Activated CD8-positive, alpha-beta T cell treated with anti-CD3 and anti-CD28 coated beads for 36 hours (primary cell): ENCODE measurements at regions not wholly inside any gene's neighbourhood (a gene's known extent, or its start where the extent isn't known, plus 50 kb on each side); places are given as distances from the start of the nearest gene placed in this dataset.

ENCODE experiments used
- ATAC-seq: fragments of 200-7000 bp; cut with Tn5 transposase; one replicate; pipeline ENCODE4 v1.10.0; 2021; ENCODE audit warnings: mild to moderate bottlenecking, moderate library complexity
- CTCF ChIA-PET: fragments of 350-600 bp; sonication (Branson Sonifier 250); formaldehyde crosslinking; loops from one replicate; lab custom pipeline; 2021; ENCODE audit warnings: antibody characterized with exemption; lab: Charles Lee
- POLR2A ChIA-PET: fragments of 350-600 bp; sonication (Branson Sonifier 250); formaldehyde crosslinking; loops from one replicate; lab custom pipeline; 2021; ENCODE audit warnings: antibody characterized with exemption; lab: Charles Lee
- DNase-seq: peaks from one replicate; pipeline ENCODE4 v3.0.0-alpha.2; 2020
- H3K27ac Mint-ChIP-seq: one replicate; pipeline ENCODE4 v1.8.0; 2021; ENCODE audit warnings: mild to moderate bottlenecking, mixed read lengths
- H3K27me3 Mint-ChIP-seq: one replicate; pipeline ENCODE4 v1.8.0; 2021; ENCODE audit warnings: mixed read lengths
- H3K36me3 Mint-ChIP-seq: one replicate; pipeline ENCODE4 v1.8.0; 2021; ENCODE audit warnings: low read depth, mixed read lengths
- H3K4me1 Mint-ChIP-seq: one replicate; pipeline ENCODE4 v1.8.0; 2021; ENCODE audit warnings: low read depth, mixed read lengths
- H3K4me3 Mint-ChIP-seq: one replicate; pipeline ENCODE4 v1.8.0; 2021; ENCODE audit warnings: mild to moderate bottlenecking, moderate library complexity, mixed read lengths
- H3K9me3 Mint-ChIP-seq: one replicate; pipeline ENCODE4 v1.8.0; 2021; ENCODE audit warnings: mixed read lengths
- intact Hi-C: fragments of 100-400 bp; cut with micrococcal nuclease; formaldehyde crosslinking; loops from one replicate; pipeline ENCODE4 v1.10.0; 2022
- TF ChIP-seq, protein P1 (sequence below): fragments of 200-600 bp; IDR thresholded peaks from one replicate; pipeline ENCODE4 v1.8.0; 2022; ENCODE audit warnings: antibody characterized with exemption, mild to moderate bottlenecking

GRCh38 chr4:57460967-57461366, 350.8 kb upstream of the IGFBP7 start:
- Mint-ChIP-seq H3K27me3 (peaks cover 2% of the 10 kb centered on the region), H3K4me3 (no peak overlapping the region), H3K27ac (no peak overlapping the region), H3K36me3 (no peaks in the 10 kb centered on the region), H3K9me3 (peaks cover 8% of the 10 kb centered on the region), H3K4me1 (no peaks in the 10 kb centered on the region)
- no peak for ATAC-seq
- TF ChIP-seq, protein P1, sequence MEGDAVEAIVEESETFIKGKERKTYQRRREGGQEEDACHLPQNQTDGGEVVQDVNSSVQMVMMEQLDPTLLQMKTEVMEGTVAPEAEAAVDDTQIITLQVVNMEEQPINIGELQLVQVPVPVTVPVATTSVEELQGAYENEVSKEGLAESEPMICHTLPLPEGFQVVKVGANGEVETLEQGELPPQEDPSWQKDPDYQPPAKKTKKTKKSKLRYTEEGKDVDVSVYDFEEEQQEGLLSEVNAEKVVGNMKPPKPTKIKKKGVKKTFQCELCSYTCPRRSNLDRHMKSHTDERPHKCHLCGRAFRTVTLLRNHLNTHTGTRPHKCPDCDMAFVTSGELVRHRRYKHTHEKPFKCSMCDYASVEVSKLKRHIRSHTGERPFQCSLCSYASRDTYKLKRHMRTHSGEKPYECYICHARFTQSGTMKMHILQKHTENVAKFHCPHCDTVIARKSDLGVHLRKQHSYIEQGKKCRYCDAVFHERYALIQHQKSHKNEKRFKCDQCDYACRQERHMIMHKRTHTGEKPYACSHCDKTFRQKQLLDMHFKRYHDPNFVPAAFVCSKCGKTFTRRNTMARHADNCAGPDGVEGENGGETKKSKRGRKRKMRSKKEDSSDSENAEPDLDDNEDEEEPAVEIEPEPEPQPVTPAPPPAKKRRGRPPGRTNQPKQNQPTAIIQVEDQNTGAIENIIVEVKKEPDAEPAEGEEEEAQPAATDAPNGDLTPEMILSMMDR, result no peak
- DNase-seq, result no peak
- intact Hi-C loops, result no loop called here
- ChIA-PET CTCF (interaction anchor here (2.2 kb wide), 1 partner anchor 298 kb away, joined by 5 read pairs; no protein-coding TSS in a partner anchor), POLR2A (no interaction called here)

- no peak overlapping the region for H3K4me3 Mint-ChIP-seq
- ChIA-PET POLR2A (no interaction called here), CTCF (no interaction called here)
- DNase-seq (no peak), ATAC-seq (no peak)
- no peaks in the 10 kb centered on the region for H3K4me1 Mint-ChIP-seq
- H3K27ac Mint-ChIP-seq, result no peak overlapping the region
- TF ChIP-seq, protein P1, result no peak
- intact Hi-C loops, result no loop called here
- no peaks in the 10 kb centered on the region for H3K36me3 Mint-ChIP-seq
- no peaks in the 10 kb centered on the region for H3K27me3 Mint-ChIP-seq
- H3K9me3 Mint-ChIP-seq, result peaks cover 7% of the 10 kb centered on the region
These were observed 338.7 kb upstream of the IGFBP7 start for GRCh38 chr4:57448901-57449300.

- H3K9me3 Mint-ChIP-seq, result peaks cover 7% of the 10 kb centered on the region
- ChIA-PET POLR2A (no interaction called here), CTCF (no interaction called here)
- H3K36me3 Mint-ChIP-seq, result no peaks in the 10 kb centered on the region
- no peak overlapping the region for H3K27ac Mint-ChIP-seq
- no peak for DNase-seq
- TF ChIP-seq, protein P1, result no peak
- intact Hi-C loops, result no loop called here
- H3K27me3 Mint-ChIP-seq, result no peaks in the 10 kb centered on the region
- H3K4me1 Mint-ChIP-seq, result no peaks in the 10 kb centered on the region
- no peak for ATAC-seq
- no peak overlapping the region for H3K4me3 Mint-ChIP-seq
These were observed 338.3 kb upstream of the IGFBP7 start for GRCh38 chr4:57448452-57448851.

DNA sequence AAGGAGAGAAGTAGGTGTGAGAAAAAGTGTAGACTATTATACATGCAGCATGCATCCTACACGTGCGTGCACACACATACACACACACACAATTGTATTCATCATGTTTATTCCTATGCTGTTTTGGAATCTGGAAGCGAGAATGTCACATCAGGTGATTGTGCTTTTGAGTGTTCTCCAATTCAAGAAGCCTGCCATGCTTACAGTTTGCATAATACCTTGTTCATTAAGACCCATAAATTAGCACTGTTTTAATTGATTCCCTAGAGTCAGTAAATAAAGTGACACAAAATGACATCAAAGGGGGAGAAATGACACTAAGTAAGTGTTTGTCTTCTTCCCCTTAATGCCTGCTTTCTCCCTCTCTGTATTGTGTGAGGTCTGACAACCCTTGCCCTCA, 336.1 kb upstream of the IGFBP7 start:
- H3K27ac Mint-ChIP-seq, result no peak overlapping the region
- ATAC-seq, result no peak
- TF ChIP-seq, protein P1, result no peak
- H3K27me3 Mint-ChIP-seq, result no peaks in the 10 kb centered on the region
- no peaks in the 10 kb centered on the region for H3K4me1 Mint-ChIP-seq
- intact Hi-C loops, result no loop called here
- H3K36me3 Mint-ChIP-seq, result no peaks in the 10 kb centered on the region
- H3K9me3 Mint-ChIP-seq, result peaks cover 3% of the 10 kb centered on the region
- CTCF ChIA-PET, result no interaction called here
- DNase-seq, result no peak
- POLR2A ChIA-PET, result no interaction called here
- H3K4me3 Mint-ChIP-seq, result no peak overlapping the region

- no peaks in the 10 kb centered on the region for H3K36me3 Mint-ChIP-seq
- H3K27me3 Mint-ChIP-seq, result no peaks in the 10 kb centered on the region
- peaks cover 3% of the 10 kb centered on the region for H3K9me3 Mint-ChIP-seq
- H3K4me1 Mint-ChIP-seq, result no peaks in the 10 kb centered on the region
- ATAC-seq (no peak), DNase-seq (no peak)
- CTCF ChIA-PET, result no interaction called here
- POLR2A ChIA-PET, result no interaction called here
- H3K4me3 Mint-ChIP-seq, result no peak overlapping the region
- TF ChIP-seq, protein P1, result no peak
- intact Hi-C loops, result no loop called here
- H3K27ac Mint-ChIP-seq, result no peak overlapping the region
These were observed 335.5 kb upstream of the IGFBP7 start for GRCh38 chr4:57445686-57446085.
